Neutrophil (primary cell): ENCODE measurements at regions not wholly inside any gene's neighbourhood (a gene's known extent, or its start where the extent isn't known, plus 50 kb on each side); places are given as distances from the start of the nearest gene placed in this dataset.

Source experiments
- H3K27ac ChIP-seq: fragments of 200-600 bp; sonication (generic); 2 replicates; pipeline ENCODE4 v1.5.1; 2016; ENCODE audit warnings: mild to moderate bottlenecking, moderate library complexity
- H3K27me3 ChIP-seq: fragments of 200-600 bp; sonication (generic); 2 replicates; pipeline ENCODE4 v1.6.0; 2016; ENCODE audit warnings: mild to moderate bottlenecking
- H3K36me3 ChIP-seq: fragments of 200-600 bp; sonication (generic); 2 replicates; pipeline ENCODE4 v1.5.1; 2017
- H3K4me1 ChIP-seq, 2 experiments: fragments of 200-600 bp in 1 of 2; sonication (generic) in 1 of 2; 1 replicate in 1 of 2; 2 replicates in 1 of 2; pipeline versions ENCODE4 v1.5.1 to v1.6.1; 2013 to 2016; ENCODE audit warnings: low read depth in 1 of 2, low read length in 1 of 2, mild to moderate bottlenecking in 1 of 2, moderate library complexity in 1 of 2; ENCODE audit not compliant: control insufficient read depth in 1 of 2, insufficient read depth in 1 of 2
- H3K4me3 ChIP-seq, 2 experiments: fragments of 200-600 bp in 1 of 2; sonication (generic) in 1 of 2; 1 replicate in 1 of 2; 2 replicates in 1 of 2; pipeline ENCODE4 v1.5.1; 2013 to 2016; ENCODE audit warnings: low read depth in 1 of 2, low read length in 1 of 2, mild to moderate bottlenecking in 1 of 2, moderate library complexity in 1 of 2
- H3K9me3 ChIP-seq: fragments of 200-600 bp; sonication (generic); 2 replicates; pipeline ENCODE4 v1.5.1; 2016
- TF ChIP-seq, protein P1 (sequence below): fragments of 200-600 bp; sonication (generic); IDR thresholded peaks from 2 replicates; pipeline ENCODE4 v1.5.1; 2016; ENCODE audit warnings: antibody characterized with exemption

DNA sequence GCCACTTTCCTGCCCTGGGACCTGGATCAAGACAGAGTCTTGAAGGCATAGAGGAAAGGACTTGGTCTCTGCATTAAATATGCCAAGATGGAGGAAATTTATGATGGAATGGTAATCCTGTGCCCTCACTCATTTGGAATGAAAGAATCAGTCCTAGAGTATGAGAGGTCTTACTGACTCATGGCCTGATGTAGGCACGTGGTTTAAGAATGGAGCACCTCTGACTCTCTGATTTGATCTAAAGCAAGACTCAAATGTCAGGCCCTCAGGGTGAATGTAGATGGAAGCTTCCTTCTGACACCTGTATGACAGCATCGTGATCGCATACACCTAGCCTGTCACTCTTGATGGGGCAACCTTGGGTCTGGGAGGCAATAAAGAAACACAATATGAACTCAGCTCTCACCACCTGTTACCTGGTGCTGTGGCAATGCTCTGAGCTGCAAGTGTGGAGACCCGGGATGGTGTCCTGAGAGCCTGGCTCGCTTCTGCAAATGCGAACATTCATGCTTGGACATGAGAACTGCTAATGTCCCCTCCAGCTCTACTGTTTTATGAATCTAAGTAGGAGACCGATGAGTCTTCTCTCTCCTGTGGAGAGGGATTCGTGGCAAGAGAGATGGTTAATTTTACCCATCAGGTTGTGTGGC, 229.9 kb downstream of the ABCC12 start:
- Histone ChIP-seq H3K4me1 (no peaks in the 10 kb centered on the region), H3K9me3 (no peaks in the 10 kb centered on the region), H3K27ac (no peak overlapping the region), H3K4me3 (no peak overlapping the region), H3K36me3 (no peaks in the 10 kb centered on the region), H3K27me3 (no peaks in the 10 kb centered on the region)
- TF ChIP-seq, protein P1, sequence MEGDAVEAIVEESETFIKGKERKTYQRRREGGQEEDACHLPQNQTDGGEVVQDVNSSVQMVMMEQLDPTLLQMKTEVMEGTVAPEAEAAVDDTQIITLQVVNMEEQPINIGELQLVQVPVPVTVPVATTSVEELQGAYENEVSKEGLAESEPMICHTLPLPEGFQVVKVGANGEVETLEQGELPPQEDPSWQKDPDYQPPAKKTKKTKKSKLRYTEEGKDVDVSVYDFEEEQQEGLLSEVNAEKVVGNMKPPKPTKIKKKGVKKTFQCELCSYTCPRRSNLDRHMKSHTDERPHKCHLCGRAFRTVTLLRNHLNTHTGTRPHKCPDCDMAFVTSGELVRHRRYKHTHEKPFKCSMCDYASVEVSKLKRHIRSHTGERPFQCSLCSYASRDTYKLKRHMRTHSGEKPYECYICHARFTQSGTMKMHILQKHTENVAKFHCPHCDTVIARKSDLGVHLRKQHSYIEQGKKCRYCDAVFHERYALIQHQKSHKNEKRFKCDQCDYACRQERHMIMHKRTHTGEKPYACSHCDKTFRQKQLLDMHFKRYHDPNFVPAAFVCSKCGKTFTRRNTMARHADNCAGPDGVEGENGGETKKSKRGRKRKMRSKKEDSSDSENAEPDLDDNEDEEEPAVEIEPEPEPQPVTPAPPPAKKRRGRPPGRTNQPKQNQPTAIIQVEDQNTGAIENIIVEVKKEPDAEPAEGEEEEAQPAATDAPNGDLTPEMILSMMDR, result no peak

DNA sequence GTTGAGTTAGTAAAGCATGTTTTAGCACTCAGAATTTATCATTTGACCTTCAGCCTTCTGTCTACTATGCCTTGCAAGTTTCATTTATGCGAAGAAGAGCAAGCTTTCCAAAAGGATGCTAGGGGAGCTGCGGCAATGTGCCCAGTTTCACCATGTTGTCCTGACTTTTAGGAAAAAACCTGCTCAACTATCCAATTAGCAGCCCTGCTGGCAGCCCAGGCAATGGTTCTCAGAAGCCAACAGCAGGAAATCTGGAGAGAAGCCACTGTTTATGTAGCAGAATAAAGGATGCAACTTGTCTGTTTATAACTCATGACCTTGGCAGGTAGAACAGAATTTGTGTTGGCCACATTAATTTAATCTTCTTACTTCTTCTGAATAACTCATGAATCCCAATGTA, 230.8 kb downstream of the ABCC12 start:
- TF ChIP-seq, protein P1, result no peak
- Histone ChIP-seq H3K27ac (no peak overlapping the region), H3K36me3 (no peaks in the 10 kb centered on the region), H3K4me1 (no peaks in the 10 kb centered on the region), H3K4me3 (no peak overlapping the region), H3K9me3 (no peaks in the 10 kb centered on the region), H3K27me3 (no peaks in the 10 kb centered on the region)

DNA sequence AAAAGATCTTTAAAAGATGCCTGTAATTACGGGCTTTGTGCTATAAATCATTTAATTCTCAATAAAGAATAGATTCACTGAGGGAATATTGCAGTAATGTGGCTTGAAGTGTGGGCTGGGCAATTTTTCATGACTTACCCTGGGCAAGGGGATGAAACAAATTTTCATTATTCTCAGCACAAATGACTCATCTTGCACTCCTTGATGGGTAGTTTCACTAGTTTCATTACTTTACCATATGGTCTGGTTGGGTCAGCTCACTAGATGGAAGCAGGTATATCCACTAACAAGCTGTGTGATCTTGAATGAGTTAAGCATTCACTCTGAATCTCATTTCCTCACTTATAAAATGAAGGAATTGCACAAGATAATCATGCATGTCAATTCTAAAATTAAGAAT, 234.3 kb downstream of the ABCC12 start:
- no peaks in the 10 kb centered on the region for H3K36me3 ChIP-seq
- no peaks in the 10 kb centered on the region for H3K4me1 ChIP-seq
- no peak overlapping the region for H3K4me3 ChIP-seq
- H3K9me3 ChIP-seq, result no peaks in the 10 kb centered on the region
- H3K27ac ChIP-seq, result no peak overlapping the region
- TF ChIP-seq, protein P1, result no peak
- H3K27me3 ChIP-seq, result no peaks in the 10 kb centered on the region

DNA sequence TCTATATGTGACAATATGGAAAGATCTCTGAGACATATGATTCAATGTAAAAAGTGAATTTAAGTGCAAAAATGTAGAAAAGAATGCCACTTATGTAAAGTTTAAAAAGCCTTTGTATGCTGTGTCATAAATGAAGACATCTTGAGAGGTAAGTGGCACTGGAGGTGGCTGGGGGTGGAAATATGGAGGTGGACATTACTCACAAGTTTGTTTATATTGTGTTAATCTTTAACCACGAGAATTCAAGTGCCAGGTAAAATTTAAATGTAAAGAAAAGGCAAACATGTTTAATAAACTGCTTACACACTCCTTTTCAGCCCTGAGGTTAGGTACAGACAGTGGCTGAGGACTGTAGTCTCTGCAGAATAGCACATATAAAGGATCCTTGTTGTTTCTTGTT, 235.1 kb downstream of the ABCC12 start:
- TF ChIP-seq, protein P1, result no peak
- H3K36me3 ChIP-seq, result no peaks in the 10 kb centered on the region
- H3K27ac ChIP-seq, result no peak overlapping the region
- H3K4me1 ChIP-seq, result no peaks in the 10 kb centered on the region
- H3K4me3 ChIP-seq, result no peak overlapping the region
- H3K9me3 ChIP-seq, result no peaks in the 10 kb centered on the region
- no peaks in the 10 kb centered on the region for H3K27me3 ChIP-seq

DNA sequence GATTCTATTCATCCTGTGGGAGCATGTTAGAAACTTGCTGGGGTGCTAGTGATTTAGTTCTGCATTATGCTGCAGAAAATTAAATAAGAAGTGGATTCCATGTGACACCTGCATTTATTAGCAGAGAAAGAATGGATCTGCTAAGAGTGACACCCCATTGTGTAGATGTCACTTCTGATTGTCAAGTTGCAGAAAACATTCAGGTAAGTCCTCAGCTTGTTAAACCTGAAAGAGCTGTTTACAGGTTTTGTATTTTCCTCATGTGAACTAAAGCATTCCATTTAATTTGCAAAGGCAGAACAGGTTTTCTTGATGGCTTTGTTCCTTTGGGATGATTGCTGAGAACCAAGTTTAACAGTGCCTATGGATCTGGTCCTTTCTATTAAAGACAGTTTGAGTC, 238.7 kb downstream of the ABCC12 start:
- Histone ChIP-seq H3K27me3 (no peaks in the 10 kb centered on the region), H3K4me3 (no peak overlapping the region), H3K27ac (no peak overlapping the region), H3K9me3 (no peaks in the 10 kb centered on the region), H3K4me1 (no peaks in the 10 kb centered on the region), H3K36me3 (no peaks in the 10 kb centered on the region)
- TF ChIP-seq, protein P1, result no peak
